ENCODE measurements at regions not wholly inside any gene's neighbourhood (a gene's known extent, or its start where the extent isn't known, plus 50 kb on each side); places are given as distances from the start of the nearest gene placed in this dataset.
A peak's percentile ranks its signal among the peaks of the same experiment; 100 is the strongest.
"Not testable (repeated sequence)": the region's sequence is repeated elsewhere in the genome, so short reads cannot be mapped to it uniquely, and the experiment has no call there.

- no peak overlapping the region for H3K4me3 ChIP-seq
Measured at GRCh38 chr6:8829296-8829695, 394.0 kb upstream of the SLC35B3 start.

DNA sequence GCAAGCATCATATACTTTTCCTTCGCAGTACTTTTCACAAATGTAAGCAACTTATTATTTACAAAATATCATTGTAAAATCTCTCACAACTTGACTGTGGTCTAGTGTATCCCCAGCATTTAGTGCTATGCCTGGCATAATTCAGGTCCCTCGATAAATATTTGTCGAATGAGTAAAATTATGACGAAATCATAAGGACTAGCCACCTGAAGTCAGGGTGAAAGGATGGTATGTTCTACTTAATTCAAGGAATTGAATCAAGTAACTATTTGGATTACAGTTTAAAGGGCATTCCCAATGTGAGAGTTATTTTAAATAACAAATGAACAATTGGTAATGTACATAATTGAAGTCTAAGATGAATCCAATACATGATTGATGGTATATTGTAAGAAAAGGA lies 393.0 kb upstream of the SLC35B3 start:
- no peak overlapping the region for H3K27ac ChIP-seq
- H3K4me3 ChIP-seq = no peak overlapping the region

More at GRCh38 chr6:8829296-8829695, 394.0 kb upstream of the SLC35B3 start:
- no peak overlapping the region for H3K27ac ChIP-seq

DNA sequence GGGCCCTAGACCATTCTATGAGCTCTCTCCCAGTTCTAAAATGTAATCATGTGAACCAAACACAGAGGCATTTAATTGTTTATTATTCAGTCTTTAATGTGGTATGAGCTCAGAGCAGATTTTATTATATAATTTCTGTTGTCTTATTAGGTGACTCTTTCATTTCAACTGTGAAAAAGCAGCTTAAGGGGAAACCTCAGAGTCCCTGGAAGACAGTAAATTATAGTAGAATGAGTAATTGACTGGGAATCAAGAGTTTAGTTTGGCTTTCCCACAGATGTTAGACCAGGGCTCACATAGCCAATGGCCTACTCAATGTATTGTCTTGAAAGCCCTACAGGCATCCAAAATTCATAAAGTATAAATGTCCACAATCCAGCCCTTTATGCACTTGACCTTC lies 390.4 kb upstream of the SLC35B3 start:
- Histone ChIP-seq H3K4me3 (no peak overlapping the region), H3K27ac (no peak overlapping the region)

DNA sequence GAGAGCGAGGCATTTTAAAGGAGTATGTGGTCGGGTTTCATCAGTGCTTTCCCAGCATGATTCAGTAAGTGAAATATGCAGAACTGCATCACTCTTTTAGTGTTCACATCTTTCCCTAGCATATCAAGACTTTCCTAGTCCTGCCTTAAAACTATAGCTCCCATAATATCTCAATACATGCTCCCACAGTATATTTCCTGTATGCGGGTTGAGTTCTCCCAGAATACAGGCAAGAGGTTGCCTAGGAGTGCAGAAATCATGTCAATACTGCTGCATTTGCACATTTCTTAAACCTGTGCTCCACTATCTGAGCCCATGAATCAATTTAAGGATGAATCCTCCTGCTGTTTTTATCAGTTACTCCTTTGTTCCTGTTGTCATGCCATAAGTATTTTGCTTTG lies 386.6 kb upstream of the SLC35B3 start:
- no peak overlapping the region for H3K27ac ChIP-seq
- H3K4me3 ChIP-seq = no peak overlapping the region

- H3K27ac ChIP-seq = no peak overlapping the region
- no peak overlapping the region for H3K4me3 ChIP-seq
Measured at GRCh38 chr6:8820313-8820712, 385.0 kb upstream of the SLC35B3 start.

GRCh38 chr6:8819446-8819845 lies 384.1 kb upstream of the SLC35B3 start:
- no peak overlapping the region for H3K27ac ChIP-seq
- H3K4me3 ChIP-seq = no peak overlapping the region

- Histone ChIP-seq H3K27ac (no peak overlapping the region), H3K4me3 (no peak overlapping the region)
Measured at GRCh38 chr6:8814440-8815000, 379.2 kb upstream of the SLC35B3 start.

- Histone ChIP-seq H3K27ac (no peak overlapping the region), H3K4me3 (no peak overlapping the region)
Measured at GRCh38 chr6:8810325-8810724, 375.0 kb upstream of the SLC35B3 start.

- Histone ChIP-seq H3K27ac (no peak overlapping the region), H3K4me3 (no peak overlapping the region)
Measured at GRCh38 chr6:8809662-8810061, 374.3 kb upstream of the SLC35B3 start.

GRCh38 chr6:8803181-8803760 lies 367.9 kb upstream of the SLC35B3 start:
- Histone ChIP-seq H3K27ac (no peak overlapping the region), H3K4me3 (no peak overlapping the region)

DNA sequence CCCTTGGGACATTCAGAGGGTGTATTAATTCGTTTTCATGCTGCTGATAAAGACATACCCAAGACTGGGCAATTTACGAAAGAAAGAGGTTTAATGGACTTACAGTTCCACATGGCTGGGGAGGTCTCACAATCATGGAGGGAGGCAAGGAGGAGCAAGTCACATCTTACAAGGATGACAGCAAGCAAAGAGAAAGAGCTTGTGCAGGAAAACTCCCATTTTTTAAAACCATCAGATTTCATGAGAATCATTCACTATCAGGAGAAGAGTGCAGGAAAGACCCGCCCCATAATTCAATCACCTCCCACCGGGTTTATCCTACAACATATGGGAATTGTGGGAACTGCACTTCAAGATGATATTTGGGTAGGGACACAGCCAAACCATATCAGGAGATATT lies 367.1 kb upstream of the SLC35B3 start:
- not testable (repeated sequence) for H3K27ac ChIP-seq, H3K4me3 ChIP-seq

DNA sequence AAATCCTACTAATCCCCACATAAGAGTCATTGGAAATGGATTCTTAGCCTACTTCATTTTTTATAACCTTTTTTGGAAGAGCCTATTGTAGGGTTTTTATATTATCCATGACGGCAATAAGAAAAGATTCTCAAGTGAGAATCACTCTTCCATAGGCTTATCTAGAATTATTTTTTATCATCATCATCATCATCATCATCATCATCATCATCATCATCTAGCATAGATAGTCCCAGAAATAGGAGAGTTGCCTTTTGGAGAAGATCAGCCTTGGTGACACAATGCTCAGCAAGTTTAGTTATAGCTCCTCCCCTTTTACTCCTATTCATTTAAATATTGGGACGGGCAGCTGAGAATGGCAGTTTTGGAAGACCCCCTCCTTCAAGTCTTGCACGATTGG lies 359.1 kb upstream of the SLC35B3 start:
- Histone ChIP-seq H3K4me3 (no peak overlapping the region), H3K27ac (no peak overlapping the region)

GRCh38 chr6:8789878-8790277 lies 354.5 kb upstream of the SLC35B3 start:
- H3K27ac ChIP-seq = no peak overlapping the region
- H3K4me3 ChIP-seq = no peak overlapping the region

GRCh38 chr6:8785223-8785622 lies 349.9 kb upstream of the SLC35B3 start:
- Histone ChIP-seq H3K27ac (no peak overlapping the region), H3K4me3 (no peak overlapping the region)

GRCh38 chr6:8783191-8783590 lies 347.8 kb upstream of the SLC35B3 start:
- no peak overlapping the region for H3K27ac ChIP-seq

DNA sequence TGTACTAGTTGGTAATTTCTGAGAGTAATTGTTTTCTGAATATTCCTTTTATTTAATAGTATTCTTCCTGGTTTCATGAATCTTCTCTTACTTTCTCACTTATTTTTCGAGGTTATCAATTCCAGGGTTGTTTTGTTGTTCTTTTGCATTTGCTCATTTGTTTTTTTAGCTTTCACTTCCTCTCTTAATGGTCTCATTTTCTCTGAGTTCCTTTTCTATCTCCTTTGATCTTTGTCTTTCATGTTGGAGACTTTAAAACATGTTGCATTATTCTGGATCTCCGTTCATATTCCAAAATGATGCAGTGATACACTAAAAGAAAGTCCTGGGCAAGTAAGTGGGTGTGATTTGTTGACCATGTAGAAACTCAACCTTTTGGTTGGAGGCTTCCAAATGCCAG lies 345.3 kb upstream of the SLC35B3 start:
- Histone ChIP-seq H3K4me3 (no peak overlapping the region), H3K27ac (no peak overlapping the region)

More at GRCh38 chr6:8783191-8783590, 347.8 kb upstream of the SLC35B3 start:
- H3K4me3 ChIP-seq = no peak overlapping the region

- no peak overlapping the region for H3K4me3 ChIP-seq
- no peak overlapping the region for H3K27ac ChIP-seq
Measured at GRCh38 chr6:8764733-8765132, 329.4 kb upstream of the SLC35B3 start.

DNA sequence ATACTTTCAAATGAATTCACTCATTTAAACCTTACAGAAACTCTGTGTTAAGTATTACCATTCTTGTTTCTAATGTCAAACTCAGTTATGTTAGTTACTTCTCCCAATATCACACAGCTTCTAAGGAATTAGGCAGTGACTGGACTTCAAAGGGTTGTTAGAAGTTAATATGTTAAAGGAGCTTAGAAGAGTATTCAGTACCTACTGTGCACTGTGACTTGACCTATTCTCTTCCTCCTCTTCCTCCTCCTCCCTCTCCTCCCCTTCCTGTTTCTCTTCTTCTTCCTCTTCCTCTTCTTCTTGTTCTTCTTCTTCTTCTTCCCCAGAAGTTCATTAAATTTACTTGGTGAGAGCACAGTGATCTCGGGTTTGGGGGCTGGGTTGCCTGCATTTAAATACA lies 325.6 kb upstream of the SLC35B3 start:
- Histone ChIP-seq H3K4me3 (no peak overlapping the region), H3K27ac (no peak overlapping the region)

- H3K4me3 ChIP-seq = no peak overlapping the region
- H3K27ac ChIP-seq = no peak overlapping the region
Measured at GRCh38 chr6:8758412-8758811, 323.1 kb upstream of the SLC35B3 start.

GRCh38 chr6:8750627-8751026 lies 315.3 kb upstream of the SLC35B3 start:
- H3K4me3 ChIP-seq = no peak overlapping the region
- H3K27ac ChIP-seq = no peak overlapping the region

GRCh38 chr6:8749465-8749864 lies 314.1 kb upstream of the SLC35B3 start:
- no peak overlapping the region for H3K27ac ChIP-seq
- H3K4me3 ChIP-seq = no peak overlapping the region

DNA sequence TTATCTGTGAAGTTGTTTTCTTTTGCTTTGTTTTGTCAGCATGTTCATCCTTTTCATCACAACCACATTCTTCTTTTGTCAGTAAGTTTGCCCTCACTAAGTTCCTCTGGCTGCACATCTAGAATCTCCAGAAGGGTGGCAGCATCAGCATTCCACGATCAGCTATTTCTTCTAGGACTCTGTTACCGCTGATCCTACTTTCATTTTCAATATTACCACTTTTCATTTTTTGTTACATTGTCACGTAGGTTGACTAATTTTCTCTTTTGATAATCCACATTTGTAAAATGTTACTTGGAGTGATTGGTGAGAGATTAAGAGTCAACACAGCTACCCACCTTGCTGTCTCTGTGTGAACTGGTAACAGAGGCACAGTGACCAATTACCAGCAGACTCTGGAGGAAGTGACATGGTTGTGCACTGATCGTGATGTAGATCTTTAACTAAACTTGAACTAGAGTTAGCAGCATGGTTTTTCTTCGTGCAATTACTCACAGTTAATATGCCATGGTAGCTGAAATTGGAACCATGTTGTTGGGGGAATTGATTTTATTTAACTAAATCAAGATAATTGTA lies 307.9 kb upstream of the SLC35B3 start:
- H3K4me3 ChIP-seq = peak overlapping the region in 2 of 7 experiments; percentile 2 to 18
- no peak overlapping the region for H3K27ac ChIP-seq

All from skin epidermis (tissue), 12 donors.